Ovary (tissue), 7 donors: ENCODE measurements at regions not wholly inside any gene's neighbourhood (a gene's known extent, or its start where the extent isn't known, plus 50 kb on each side); places are given as distances from the start of the nearest gene placed in this dataset.

Experiments used
- DNase-seq, 5 donors: peaks; one replicate each; pipeline ENCODE4 v3.0.0-alpha.2; 2019 to 2020
- H3K27ac ChIP-seq, 2 donors: fragments of 200-600 bp; one replicate each; pipeline versions ENCODE4 v1.5.1 to v1.8.0; 2019 to 2022
- H3K27me3 ChIP-seq: fragments of 200-600 bp; one replicate; pipeline ENCODE4 v1.8.0; 2022
- H3K36me3 ChIP-seq: fragments of 200-600 bp; sonication (generic); one replicate; pipeline ENCODE4 v1.5.1; 2019
- H3K4me1 ChIP-seq: one replicate; pipeline ENCODE4 v1.8.1; 2013; ENCODE audit warnings: mild to moderate bottlenecking, moderate library complexity; ENCODE audit not compliant: insufficient read depth
- H3K4me3 ChIP-seq: fragments of 200-600 bp; sonication (generic); one replicate; pipeline ENCODE4 v1.5.1; 2017
- H3K9me3 ChIP-seq, 2 donors: fragments of 200-600 bp in 1 of 2; sonication (generic) in 1 of 2; one replicate each; pipeline versions ENCODE4 v1.5.1 to v1.8.1; 2013 to 2019; ENCODE audit warnings: mild to moderate bottlenecking in 1 of 2, moderate library complexity in 1 of 2
- EP300 ChIP-seq: sonication (generic); formaldehyde crosslinking; IDR thresholded peaks from one replicate; pipeline ENCODE4 v1.6.1; 2017; ENCODE audit warnings: antibody characterized with exemption
- POLR2A ChIP-seq: fragments of 450-650 bp; IDR thresholded peaks from one replicate; pipeline ENCODE4 v1.6.1; 2017; ENCODE audit warnings: antibody characterized with exemption, mild to moderate bottlenecking, moderate library complexity
- WGBS, 3 donors: extraction: QIAGEN DNeasy Blood & Tissue Kit in 1 of 3; methylation state at CpG; one replicate each; pipeline versions ENCODE4 v1.1.5 to v1.1.7; 2013 to 2017; 5-methylcytosine and 5-hydroxymethylcytosine counted together
- intact Hi-C, 4 donors: fragments of 100-400 bp; cut with DNase I; formaldehyde crosslinking; loops; one replicate each; pipeline versions ENCODE4 v1.11.0 to v1.15.1; 2022 to 2023
- TF ChIP-seq, protein P1 (sequence below), 3 donors: fragments of 450-650 bp in 2 of 3; fragments of 200-600 bp in 1 of 3; IDR thresholded peaks; one replicate each; pipeline versions ENCODE4 v1.5.1 to v1.8.0; 2016 to 2022; ENCODE audit warnings: antibody characterized with exemption in 3 of 3, mild to moderate bottlenecking in 1 of 3
- donor health status: DM: no; HTN: no; CAD: no; lungs with moderate emphysema.
- donor health status: DM: no; HTN: no; CAD: no.
- donor health status: Bipolar disorder and iron deficiency.
- donor health status: DM: no; HTN: no; CAD: no.
- donor health status: DM: yes; HTN: yes; CAD: no.

DNA sequence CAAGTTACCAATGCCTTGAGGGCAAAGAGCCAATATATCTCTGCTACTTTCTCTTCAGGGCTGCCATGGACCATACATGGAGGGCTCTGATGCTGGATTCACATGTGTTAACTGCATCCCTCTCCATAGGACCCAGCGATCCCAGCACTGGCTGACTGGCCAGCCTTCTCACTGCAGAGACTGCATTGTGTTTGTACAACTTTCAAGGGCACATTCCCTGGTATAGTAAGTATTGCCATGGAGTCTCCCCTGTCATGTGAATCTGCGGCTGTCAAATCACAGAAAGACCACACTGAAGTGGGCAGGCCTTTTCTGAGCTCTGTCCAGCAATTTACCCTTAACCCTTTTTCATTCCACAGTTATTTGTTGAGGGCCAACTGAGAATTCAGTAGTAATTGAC lies 449.8 kb downstream of the OMA1 start:
- H3K4me3 ChIP-seq: no peak overlapping the region
- 83 to 92% (median 90%) methylated on average over 2 of the region's 2 CpGs for WGBS, 3 donors
- no peaks in the 10 kb centered on the region for H3K36me3 ChIP-seq
- no peaks in the 10 kb centered on the region for H3K27me3 ChIP-seq
- H3K27ac ChIP-seq: no peak overlapping the region
- no peaks in the 10 kb centered on the region for H3K4me1 ChIP-seq
- no peak for DNase-seq
- intact Hi-C loops: no loop called here
- no peaks in the 10 kb centered on the region for H3K9me3 ChIP-seq
- TF ChIP-seq POLR2A: no peak

DNA sequence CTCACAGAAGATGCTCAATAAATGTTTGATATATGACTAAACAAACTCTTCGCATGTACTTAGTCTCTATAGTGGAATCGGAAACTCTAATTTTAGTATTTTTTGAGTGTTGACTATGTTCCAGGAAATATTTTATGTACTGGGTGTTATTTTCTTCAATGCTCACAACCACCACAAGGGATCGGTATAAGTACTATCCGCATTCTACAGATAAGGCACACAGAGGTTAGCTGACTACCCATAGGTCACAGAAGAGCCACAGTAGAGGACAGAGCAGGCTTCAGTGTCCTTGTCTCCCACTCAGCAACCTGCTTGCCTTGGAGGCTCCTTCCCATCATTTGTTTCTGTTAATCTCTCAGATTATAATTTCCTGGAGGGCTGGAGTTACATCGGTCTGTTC lies 451.3 kb downstream of the OMA1 start:
- WGBS, 3 donors: 88 to 93% (median 90%) methylated on average over 5 of the region's 5 CpGs
- no peak for DNase-seq
- no peak for TF ChIP-seq POLR2A
- TF ChIP-seq, protein P1, sequence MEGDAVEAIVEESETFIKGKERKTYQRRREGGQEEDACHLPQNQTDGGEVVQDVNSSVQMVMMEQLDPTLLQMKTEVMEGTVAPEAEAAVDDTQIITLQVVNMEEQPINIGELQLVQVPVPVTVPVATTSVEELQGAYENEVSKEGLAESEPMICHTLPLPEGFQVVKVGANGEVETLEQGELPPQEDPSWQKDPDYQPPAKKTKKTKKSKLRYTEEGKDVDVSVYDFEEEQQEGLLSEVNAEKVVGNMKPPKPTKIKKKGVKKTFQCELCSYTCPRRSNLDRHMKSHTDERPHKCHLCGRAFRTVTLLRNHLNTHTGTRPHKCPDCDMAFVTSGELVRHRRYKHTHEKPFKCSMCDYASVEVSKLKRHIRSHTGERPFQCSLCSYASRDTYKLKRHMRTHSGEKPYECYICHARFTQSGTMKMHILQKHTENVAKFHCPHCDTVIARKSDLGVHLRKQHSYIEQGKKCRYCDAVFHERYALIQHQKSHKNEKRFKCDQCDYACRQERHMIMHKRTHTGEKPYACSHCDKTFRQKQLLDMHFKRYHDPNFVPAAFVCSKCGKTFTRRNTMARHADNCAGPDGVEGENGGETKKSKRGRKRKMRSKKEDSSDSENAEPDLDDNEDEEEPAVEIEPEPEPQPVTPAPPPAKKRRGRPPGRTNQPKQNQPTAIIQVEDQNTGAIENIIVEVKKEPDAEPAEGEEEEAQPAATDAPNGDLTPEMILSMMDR (IDR thresholded peaks at IDR 0.05): no peak
- TF ChIP-seq EP300: no peak
- Histone ChIP-seq H3K27me3 (no peaks in the 10 kb centered on the region), H3K4me3 (no peak overlapping the region), H3K9me3 (no peaks in the 10 kb centered on the region), H3K36me3 (no peaks in the 10 kb centered on the region), H3K27ac (no peak overlapping the region), H3K4me1 (no peaks in the 10 kb centered on the region)
- intact Hi-C loops: no loop called here

GRCh38 chr1:58094221-58094620 lies 452.3 kb downstream of the OMA1 start:
- no peak overlapping the region for H3K27ac ChIP-seq
- H3K36me3 ChIP-seq: no peaks in the 10 kb centered on the region
- DNase-seq: no peak
- intact Hi-C loops: no loop called here
- TF ChIP-seq, protein P1 (IDR thresholded peaks at IDR 0.05): no peak
- TF ChIP-seq EP300 (no peak), POLR2A (no peak)
- H3K9me3 ChIP-seq: no peaks in the 10 kb centered on the region
- H3K4me3 ChIP-seq: no peak overlapping the region
- H3K4me1 ChIP-seq: no peaks in the 10 kb centered on the region
- H3K27me3 ChIP-seq: no peaks in the 10 kb centered on the region
- 18 to 50% (median 22%) methylated on average over 2 of the region's 2 CpGs for WGBS, 3 donors

GRCh38 chr1:58090640-58091039 lies 455.9 kb downstream of the OMA1 start:
- no peaks in the 10 kb centered on the region for H3K9me3 ChIP-seq
- H3K27me3 ChIP-seq: no peaks in the 10 kb centered on the region
- intact Hi-C loops: no loop called here
- WGBS, 3 donors: 48 to 56% (median 56%) methylated on average over 2 of the region's 2 CpGs
- no peaks in the 10 kb centered on the region for H3K4me1 ChIP-seq
- H3K27ac ChIP-seq: no peak overlapping the region
- H3K36me3 ChIP-seq: no peaks in the 10 kb centered on the region
- TF ChIP-seq POLR2A: no peak
- TF ChIP-seq EP300: no peak
- TF ChIP-seq, protein P1 (IDR thresholded peaks at IDR 0.05): no peak
- DNase-seq: no peak
- H3K4me3 ChIP-seq: no peak overlapping the region

DNA sequence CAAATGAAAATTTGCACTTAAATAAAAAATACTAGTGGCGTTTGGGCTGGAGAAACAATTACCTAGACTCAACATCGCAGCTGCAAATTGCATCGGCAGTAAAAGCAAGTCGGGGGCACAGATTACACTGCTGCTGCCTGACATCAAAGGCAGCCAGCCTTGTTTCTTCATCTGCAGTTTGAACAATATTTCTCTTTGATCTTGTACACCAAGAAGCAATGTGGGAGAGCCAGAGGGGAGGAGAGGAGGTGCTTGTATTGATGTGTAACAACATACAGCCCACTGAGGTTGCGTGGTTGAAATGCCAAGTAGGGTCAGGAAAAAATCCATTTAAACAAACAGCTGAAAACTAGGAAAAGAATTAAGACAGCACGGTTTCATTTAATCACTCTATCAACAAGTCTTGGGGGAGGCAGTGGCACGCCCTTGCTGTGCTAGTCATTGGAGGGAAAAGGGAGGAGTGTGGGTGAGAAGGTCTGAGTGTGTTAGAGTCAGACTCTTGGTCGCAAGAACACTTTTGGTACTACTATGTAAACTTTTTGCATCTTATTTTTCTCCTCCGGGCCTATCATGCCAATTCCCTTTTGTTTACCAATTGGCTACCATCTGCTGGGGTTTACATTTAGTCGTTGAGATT lies 456.5 kb downstream of the OMA1 start:
- TF ChIP-seq EP300: no peak
- TF ChIP-seq, protein P1 (IDR thresholded peaks at IDR 0.05): no peak
- TF ChIP-seq POLR2A: no peak
- DNase-seq: no peak
- H3K4me1 ChIP-seq: no peaks in the 10 kb centered on the region

More for the DNA sequence above, 456.5 kb downstream of the OMA1 start:
- no peaks in the 10 kb centered on the region for H3K36me3 ChIP-seq
- H3K9me3 ChIP-seq: no peaks in the 10 kb centered on the region
- no peaks in the 10 kb centered on the region for H3K27me3 ChIP-seq
- no peak overlapping the region for H3K4me3 ChIP-seq
- no peak overlapping the region for H3K27ac ChIP-seq
- intact Hi-C loops: no loop called here
- WGBS, 3 donors: 10 to 16% (median 11%) methylated on average over 10 of the region's 10 CpGs
